ENCODE measurements at regions not wholly inside any gene's neighbourhood (a gene's known extent, or its start where the extent isn't known, plus 50 kb on each side); places are given as distances from the start of the nearest gene placed in this dataset.

DNA sequence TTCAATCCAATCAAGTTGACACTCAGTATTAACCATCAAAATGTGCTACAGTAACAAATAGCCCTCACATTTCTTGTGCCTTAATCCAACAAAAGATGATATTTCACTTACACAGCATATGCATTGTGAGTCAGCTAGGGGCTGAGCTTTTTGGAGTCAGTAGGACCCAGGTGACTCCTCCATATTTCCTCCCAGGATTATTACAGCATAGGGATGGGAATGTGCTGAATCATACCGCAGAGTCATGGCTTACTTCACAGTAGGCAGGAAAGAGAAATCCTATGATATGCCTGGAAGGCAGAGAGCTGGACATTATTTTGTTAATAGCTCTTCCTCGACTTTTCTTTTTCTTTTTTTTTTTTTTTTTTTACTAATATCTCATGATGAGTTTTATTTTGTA lies 153.3 kb downstream of the TMEM182 start:
- 86% methylated on average over 2 of the region's 2 CpGs; no CpG with 5 or more reads in 1 of the 2 experiments for WGBS, 2 experiments (ENCODE audit: extremely low coverage in 1 of 2, insufficient coverage in 1 of 2, insufficient read length in 1 of 2, insufficient replicate concordance in 2 of 2, low coverage in 1 of 2, low lambda C conversion rate in 2 of 2, missing lambda C conversion rate in 1 of 2)
- Histone ChIP-seq H3K9me3 (ENCODE audit: insufficient read depth in 2 of 2, low read depth in 1 of 2, low read length in 1 of 2) (peaks cover 15 to 16% of the 10 kb centered on the region in 2 experiments), H4K20me1 (replicated peaks in 1 of 2; ENCODE audit: control insufficient read depth in 1 of 2, insufficient read depth in 2 of 2, low read length in 2 of 2) (no peaks in the 10 kb centered on the region), H3K4me2 (ENCODE audit: insufficient read depth in 1 of 2, low read depth in 2 of 2, low read length in 2 of 2) (no peak overlapping the region), H2BK15ac (ENCODE audit: low read length) (no peak overlapping the region), H4K91ac (replicated peaks; ENCODE audit: insufficient read length, low read length) (no peak overlapping the region), H3K4me3 (ENCODE audit: extremely low read depth in 1 of 4, insufficient read depth in 2 of 4, low read depth in 3 of 4, low read length in 4 of 4) (no peak overlapping the region), H3K14ac (ENCODE audit: insufficient read length) (no peak overlapping the region), H4K5ac (ENCODE audit: insufficient read length, low read depth, low read length) (no peak overlapping the region), H3K4me1 (replicated peaks in 1 of 4; ENCODE audit: control insufficient read depth in 3 of 4, insufficient read depth in 4 of 4, low read length in 3 of 4) (peaks cover 0 to 5% (median 0%) of the 10 kb centered on the region in 4 experiments; a peak in 1 of 7 replicates), H3K27ac (ENCODE audit: low read depth, low read length) (no peak overlapping the region), H4K8ac (ENCODE audit: extremely low read depth, insufficient read depth, low read length) (no peak overlapping the region), H3K23ac (ENCODE audit: insufficient read length) (no peak overlapping the region), H3K9ac (replicated peaks in 1 of 4; ENCODE audit: extremely low read depth in 1 of 4, low read depth in 3 of 4, low read length in 3 of 4) (no peak overlapping the region), H2BK120ac (replicated peaks; ENCODE audit: low read depth, low read length) (no peak overlapping the region), H2BK12ac (ENCODE audit: low read depth, low read length) (no peak overlapping the region), H3K23me2 (ENCODE audit: low read depth, low read length) (no peaks in the 10 kb centered on the region), H3K36me3 (ENCODE audit: control insufficient read depth in 2 of 4, insufficient read depth in 4 of 4, low read length in 3 of 4) (no peaks in the 10 kb centered on the region; a peak in 1 of 8 replicates), H3K27me3 (replicated peaks in 1 of 4; ENCODE audit: control insufficient read depth in 3 of 4, extremely low read depth in 1 of 4, insufficient read depth in 3 of 4, low read length in 3 of 4) (no peaks in the 10 kb centered on the region), H2BK20ac (ENCODE audit: low read length) (no peak overlapping the region), H3K18ac (ENCODE audit: extremely low read depth, low read length) (no peak overlapping the region), H3K4ac (replicated peaks; ENCODE audit: insufficient read length, low read depth, low read length) (no peak overlapping the region), H3K79me1 (ENCODE audit: low read depth, low read length) (no peaks in the 10 kb centered on the region), H3K79me2 (ENCODE audit: control insufficient read depth in 1 of 2, insufficient read depth in 2 of 2, low read length in 2 of 2) (no peaks in the 10 kb centered on the region), H2AFZ (ENCODE audit: low read length) (no peak overlapping the region), H2BK5ac (ENCODE audit: low read depth, low read length) (no peak overlapping the region), H2AK5ac (ENCODE audit: low read depth, low read length) (no peak overlapping the region), H3K56ac (replicated peaks; ENCODE audit: insufficient read length, low read depth, low read length) (no peak overlapping the region)
- TF ChIP-seq YY1 (IDR thresholded peaks at IDR 0.05; ENCODE audit: low read depth, low read length) (no peak), SP1 (IDR thresholded peaks at IDR 0.05; ENCODE audit: low read depth, low read length) (no peak), KDM5A (IDR thresholded peaks at IDR 0.05; ENCODE audit: low read length) (no peak), CHD2 (IDR thresholded peaks at IDR 0.05; ENCODE audit: low read length) (no peak), EZH2 (IDR thresholded peaks at IDR 0.05; ENCODE audit: low read depth, low read length, severe bottlenecking) (no peak), SIX5 (IDR thresholded peaks at IDR 0.05; ENCODE audit: low read depth, low read length) (no peak), BRCA1 (IDR thresholded peaks at IDR 0.05; ENCODE audit: low read depth, low read length) (no peak), RNF2 (IDR thresholded peaks at IDR 0.05; ENCODE audit: borderline replicate concordance, low read depth, low read length, missing control alignments, poor library complexity, severe bottlenecking) (no peak), KDM1A (IDR thresholded peaks at IDR 0.05; ENCODE audit: borderline replicate concordance, low read length) (no peak), POLR2A (IDR thresholded peaks at IDR 0.05; ENCODE audit: control extremely low read depth in 1 of 2, low read depth in 2 of 2, low read length in 2 of 2) (no peak), JUN (IDR thresholded peaks at IDR 0.05; ENCODE audit: low read depth, low read length) (no peak)
- TF ChIP-seq, protein P1, sequence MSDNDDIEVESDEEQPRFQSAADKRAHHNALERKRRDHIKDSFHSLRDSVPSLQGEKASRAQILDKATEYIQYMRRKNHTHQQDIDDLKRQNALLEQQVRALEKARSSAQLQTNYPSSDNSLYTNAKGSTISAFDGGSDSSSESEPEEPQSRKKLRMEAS (IDR thresholded peaks at IDR 0.05), result no peak
- CTCF ChIA-PET (ENCODE audit: partially characterized antibody), result no interaction called here
- DNase-seq (ENCODE audit: low read depth in 1 of 2, low spot score in 2 of 2) (no peak), FAIRE-seq (no peak)
- POLR2A ChIA-PET (ENCODE audit: partially characterized antibody), result no interaction called here
